GM12873 (cell line): ENCODE measurements at regions not wholly inside any gene's neighbourhood (a gene's known extent, or its start where the extent isn't known, plus 50 kb on each side); places are given as distances from the start of the nearest gene placed in this dataset.

Experiments
- CTCF ChIP-seq: IDR thresholded peaks from 2 replicates; pipeline ENCODE4 v1.5.1; 2012; ENCODE audit warnings: low read depth, mild to moderate bottlenecking, moderate library complexity, low read length, control low read depth; ENCODE audit not compliant: insufficient read depth; ENCODE audit errors: missing control alignments

GRCh38 chr5:27437594-27438200 is 399.3 kb upstream of the CDH9 start:
- no peak for TF ChIP-seq CTCF

- no peak for TF ChIP-seq CTCF
Observed at GRCh38 chr5:27434335-27434734, 395.9 kb upstream of the CDH9 start.

- no peak for TF ChIP-seq CTCF
Observed at GRCh38 chr5:27414099-27414498, 375.7 kb upstream of the CDH9 start.

DNA sequence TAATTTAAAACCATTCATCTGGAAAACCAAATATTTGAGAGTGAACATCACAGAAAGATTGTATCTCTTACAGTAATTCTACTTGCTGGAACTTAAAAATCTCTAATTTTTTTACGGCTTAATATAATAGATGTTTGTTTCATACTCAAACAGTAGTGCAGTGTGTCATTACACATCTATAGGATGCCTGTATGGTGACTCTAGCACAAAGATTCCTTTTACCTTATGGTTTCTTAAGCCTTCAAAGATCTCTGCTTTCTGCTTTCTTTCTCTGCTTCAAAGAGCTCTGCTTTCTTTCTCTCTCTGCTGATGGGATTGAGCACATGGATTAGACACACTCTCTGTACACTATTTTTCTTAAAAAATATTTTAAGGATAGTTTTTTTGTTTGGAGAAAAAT is 374.0 kb upstream of the CDH9 start:
- no peak for TF ChIP-seq CTCF

DNA sequence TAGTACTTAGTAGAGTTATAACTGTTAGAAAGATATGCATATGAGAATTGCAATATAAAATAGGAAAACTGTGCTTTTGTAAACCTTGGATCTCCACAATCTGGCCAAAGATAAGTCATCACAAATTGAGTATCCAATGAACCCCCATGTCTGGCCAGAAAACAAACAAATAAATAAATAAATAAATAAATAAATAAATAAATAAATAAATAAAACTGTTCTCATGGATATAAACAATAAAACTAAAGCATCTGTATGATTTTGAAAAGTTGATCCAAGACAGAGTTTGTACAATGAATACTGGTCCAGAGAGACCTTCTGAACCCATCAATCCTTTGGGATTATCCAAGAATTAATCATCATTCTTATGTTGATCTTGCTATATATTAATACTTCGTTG is 367.6 kb upstream of the CDH9 start:
- TF ChIP-seq CTCF, result no peak

DNA sequence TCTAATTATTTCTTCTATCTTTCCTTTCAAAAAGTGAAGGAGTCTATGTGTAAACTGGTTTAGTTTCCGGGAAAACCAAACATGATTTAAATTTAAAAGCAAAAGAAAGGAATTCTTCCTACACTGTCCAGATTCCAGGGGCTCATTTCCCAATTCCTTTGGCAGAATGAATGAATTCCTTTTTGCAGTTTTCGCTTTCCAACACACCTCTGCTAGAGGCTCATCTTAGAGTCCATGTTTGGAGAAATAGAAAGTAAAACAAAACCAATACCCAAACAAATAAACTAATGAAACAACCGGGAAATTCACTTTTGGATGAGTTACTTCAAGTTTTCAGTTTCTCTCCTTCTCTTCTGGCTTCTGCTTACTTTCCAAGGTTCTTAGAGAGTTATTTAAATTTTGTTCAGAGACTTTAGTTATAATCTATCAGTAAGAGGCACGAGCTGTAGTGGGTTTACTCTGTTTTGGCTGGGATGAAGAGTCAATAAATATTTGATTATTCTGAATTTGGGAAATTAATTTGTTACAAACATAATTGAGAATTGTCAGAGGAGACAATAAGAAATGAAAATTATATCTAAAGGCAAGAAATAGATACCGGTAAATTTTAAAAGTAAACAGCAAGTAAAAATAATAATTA is 365.0 kb upstream of the CDH9 start:
- no peak for TF ChIP-seq CTCF

- TF ChIP-seq CTCF, result no peak
Observed at GRCh38 chr5:27402828-27403227, 364.4 kb upstream of the CDH9 start.
